ENCODE measurements at regions not wholly inside any gene's neighbourhood (a gene's known extent, or its start where the extent isn't known, plus 50 kb on each side); places are given as distances from the start of the nearest gene placed in this dataset.

DNA sequence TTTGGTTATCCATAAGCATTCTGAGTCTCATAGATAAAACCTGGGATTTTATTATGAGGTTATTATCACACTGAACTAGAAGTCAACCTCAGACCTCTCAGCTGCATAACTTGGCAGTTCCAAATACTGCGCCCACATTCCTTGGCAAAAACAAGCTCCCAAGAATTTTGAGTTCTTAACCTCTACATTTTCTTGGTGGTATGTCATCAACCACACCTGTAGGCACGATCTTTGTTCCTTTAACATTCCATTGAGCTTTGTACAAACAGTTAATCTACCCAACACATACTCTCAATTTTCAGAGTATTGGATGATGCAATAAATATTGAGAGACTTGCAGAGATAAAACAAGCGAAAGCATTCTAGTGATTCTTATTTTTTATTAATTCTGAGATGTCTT lies 371.8 kb upstream of the PRICKLE1 start:
- TF ChIP-seq, protein P1, sequence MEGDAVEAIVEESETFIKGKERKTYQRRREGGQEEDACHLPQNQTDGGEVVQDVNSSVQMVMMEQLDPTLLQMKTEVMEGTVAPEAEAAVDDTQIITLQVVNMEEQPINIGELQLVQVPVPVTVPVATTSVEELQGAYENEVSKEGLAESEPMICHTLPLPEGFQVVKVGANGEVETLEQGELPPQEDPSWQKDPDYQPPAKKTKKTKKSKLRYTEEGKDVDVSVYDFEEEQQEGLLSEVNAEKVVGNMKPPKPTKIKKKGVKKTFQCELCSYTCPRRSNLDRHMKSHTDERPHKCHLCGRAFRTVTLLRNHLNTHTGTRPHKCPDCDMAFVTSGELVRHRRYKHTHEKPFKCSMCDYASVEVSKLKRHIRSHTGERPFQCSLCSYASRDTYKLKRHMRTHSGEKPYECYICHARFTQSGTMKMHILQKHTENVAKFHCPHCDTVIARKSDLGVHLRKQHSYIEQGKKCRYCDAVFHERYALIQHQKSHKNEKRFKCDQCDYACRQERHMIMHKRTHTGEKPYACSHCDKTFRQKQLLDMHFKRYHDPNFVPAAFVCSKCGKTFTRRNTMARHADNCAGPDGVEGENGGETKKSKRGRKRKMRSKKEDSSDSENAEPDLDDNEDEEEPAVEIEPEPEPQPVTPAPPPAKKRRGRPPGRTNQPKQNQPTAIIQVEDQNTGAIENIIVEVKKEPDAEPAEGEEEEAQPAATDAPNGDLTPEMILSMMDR (IDR thresholded peaks at IDR 0.05): no peak
- TF ChIP-seq POLR2A (IDR thresholded peaks at IDR 0.05): no peak

Data from tibial nerve (tissue), 3 donors.